ENCODE measurements at regions not wholly inside any gene's neighbourhood (a gene's known extent, or its start where the extent isn't known, plus 50 kb on each side); places are given as distances from the start of the nearest gene placed in this dataset.

DNA sequence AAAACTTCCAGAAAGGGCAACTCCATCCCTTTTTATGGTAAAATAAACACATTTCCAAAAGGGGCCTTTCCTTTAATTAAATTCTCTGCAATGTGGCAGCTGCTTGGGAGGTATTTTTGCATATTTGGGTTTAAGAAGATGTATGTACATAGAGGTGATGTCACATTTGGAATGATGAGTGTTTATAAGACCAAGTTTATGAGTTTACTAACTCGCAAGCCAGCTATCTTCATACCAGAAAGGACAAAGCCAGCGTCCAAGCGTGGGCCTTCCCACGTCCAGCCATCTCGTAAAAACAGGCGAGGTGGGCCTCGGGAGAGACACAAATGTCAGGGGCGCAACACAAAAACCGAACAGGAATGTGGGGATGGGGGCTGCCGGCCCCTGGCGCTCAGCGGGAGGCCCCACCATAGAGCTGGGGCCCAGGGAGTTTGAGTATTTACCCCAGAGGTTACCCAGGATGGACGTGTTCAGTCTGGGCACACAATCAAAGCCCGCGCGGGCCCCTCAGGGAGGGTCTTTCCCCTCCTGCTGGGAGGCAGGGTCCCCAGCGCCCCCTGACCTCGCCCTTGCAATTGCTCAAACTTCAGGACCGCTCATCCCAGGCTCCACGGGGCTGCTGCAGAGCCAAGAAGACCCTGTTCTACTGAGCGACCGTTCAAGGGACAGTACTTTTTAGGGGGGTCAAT, 137.3 kb downstream of the TWIST2 start:
- DNase-seq (ENCODE audit: low read depth): no peak

- no peak for DNase-seq (ENCODE audit: low read depth)
Observed at GRCh38 chr2:238985931-238986446, 138.1 kb downstream of the TWIST2 start.

- no peak for DNase-seq (ENCODE audit: low read depth)
Observed at GRCh38 chr2:238986491-238987351, 138.8 kb downstream of the TWIST2 start.

DNA sequence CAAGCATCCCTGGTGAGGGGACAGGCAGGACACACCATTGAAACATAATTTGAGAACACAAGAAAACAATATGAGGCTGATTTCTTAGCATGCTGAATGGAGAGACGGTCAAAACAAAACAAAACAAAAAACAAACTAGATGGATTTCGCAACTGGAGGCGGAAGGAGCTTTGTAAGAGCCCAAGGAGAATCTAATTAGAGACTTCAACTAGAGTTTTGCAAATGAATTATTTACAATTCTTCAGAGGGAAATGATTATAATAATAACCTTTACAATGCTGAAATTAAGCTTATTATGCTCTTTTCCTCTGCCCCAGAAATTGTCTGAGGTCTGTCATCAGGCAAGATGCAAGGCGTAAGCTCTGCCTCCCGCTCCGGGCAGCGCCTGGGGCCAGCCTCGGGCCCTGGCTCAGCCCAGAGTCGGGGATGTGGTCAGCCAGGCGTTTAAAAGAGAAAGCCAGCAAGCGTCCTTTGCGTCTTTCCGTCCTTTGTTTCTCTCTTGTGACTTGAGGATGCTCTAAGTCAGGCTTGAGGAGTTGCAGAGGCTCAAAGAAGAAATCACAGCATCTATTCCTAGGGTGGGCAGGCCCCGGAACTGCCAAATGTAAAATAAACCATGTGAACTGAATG, 139.6 kb downstream of the TWIST2 start:
- no peak for DNase-seq (ENCODE audit: low read depth)

DNA sequence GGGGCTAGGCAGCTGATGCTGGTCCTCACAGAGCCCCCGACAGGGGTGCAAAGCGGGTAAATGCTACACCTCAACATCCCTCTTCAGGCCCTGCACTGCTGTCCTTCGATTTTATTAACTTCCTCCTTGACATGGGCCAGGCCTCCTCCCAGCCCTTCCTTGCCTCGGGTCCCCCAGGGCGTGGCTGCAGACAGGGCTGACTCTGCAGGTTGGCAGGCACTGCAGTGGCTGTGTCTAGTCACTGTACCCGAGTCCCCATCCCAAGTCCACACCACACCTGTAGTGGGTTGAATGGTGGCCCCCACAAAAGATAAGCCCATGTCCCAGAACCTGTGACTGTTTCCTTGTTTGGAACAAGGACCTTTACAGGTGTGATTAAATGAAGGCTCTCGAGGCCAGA, 140.2 kb downstream of the TWIST2 start:
- no peak for DNase-seq (ENCODE audit: low read depth)

GRCh38 chr2:238988752-238989151, 140.9 kb downstream of the TWIST2 start:
- no peak for DNase-seq (ENCODE audit: low read depth)

DNA sequence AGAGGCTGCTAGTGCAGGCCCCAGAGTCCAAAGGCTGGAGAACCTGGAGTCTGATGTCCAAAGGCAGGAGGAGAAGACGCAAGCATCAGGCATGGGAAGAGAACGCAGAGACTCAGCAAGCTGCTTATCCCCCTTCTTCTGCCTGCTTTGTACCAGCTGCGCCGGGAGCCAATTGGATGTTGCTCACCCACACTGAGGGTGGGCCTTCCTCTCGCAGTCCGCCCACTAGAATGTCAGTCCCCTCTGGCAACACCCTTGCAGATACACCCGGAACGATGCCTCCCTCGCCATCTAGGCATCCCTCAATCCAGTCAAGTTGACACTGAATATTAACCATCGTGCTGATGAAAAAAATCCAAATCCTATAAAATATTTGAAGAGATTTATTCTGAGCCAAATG, 141.6 kb downstream of the TWIST2 start:
- DNase-seq (ENCODE audit: low read depth): no peak

DNA sequence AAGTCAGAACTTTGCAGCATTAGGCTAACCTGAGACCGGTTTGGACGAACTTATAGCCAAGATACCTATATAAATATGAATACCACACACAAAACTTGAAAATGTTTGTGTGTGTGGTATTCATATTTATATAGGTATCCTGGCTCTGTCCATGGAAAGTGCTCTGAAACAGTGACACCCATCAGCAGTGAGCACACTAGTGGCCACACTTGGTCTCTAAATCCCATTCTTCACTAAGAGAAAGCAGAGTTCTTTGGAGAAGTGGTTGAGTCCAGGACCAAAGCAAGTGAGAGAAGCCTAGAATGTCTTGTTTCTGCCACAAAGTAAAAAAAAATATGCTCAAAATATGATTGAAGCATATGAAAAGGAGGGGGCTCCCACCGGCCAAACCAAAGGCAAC, 146.5 kb downstream of the TWIST2 start:
- DNase-seq (ENCODE audit: low read depth): no peak

- no peak for DNase-seq (ENCODE audit: low read depth)
Observed at GRCh38 chr2:238994876-238995275, 147.0 kb downstream of the TWIST2 start.

DNA sequence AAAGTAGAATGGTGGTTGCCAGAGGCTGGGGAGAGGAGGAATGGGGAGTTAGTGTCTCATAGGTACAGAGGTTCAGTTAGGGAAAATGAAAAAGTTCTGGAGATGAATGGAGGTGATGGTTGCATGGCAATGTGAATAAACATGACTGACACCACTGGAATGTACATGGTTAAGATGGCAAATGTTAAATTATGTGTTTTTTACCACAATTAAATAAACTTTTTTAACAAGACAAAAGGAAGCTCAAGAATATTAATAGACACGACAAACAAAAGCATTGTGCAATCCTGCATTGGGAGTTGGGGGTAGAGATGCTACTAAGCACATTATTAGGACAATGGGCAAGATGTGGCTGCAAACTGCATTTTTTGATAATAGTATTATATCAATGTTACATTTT, 147.7 kb downstream of the TWIST2 start:
- no peak for DNase-seq (ENCODE audit: low read depth)

DNA sequence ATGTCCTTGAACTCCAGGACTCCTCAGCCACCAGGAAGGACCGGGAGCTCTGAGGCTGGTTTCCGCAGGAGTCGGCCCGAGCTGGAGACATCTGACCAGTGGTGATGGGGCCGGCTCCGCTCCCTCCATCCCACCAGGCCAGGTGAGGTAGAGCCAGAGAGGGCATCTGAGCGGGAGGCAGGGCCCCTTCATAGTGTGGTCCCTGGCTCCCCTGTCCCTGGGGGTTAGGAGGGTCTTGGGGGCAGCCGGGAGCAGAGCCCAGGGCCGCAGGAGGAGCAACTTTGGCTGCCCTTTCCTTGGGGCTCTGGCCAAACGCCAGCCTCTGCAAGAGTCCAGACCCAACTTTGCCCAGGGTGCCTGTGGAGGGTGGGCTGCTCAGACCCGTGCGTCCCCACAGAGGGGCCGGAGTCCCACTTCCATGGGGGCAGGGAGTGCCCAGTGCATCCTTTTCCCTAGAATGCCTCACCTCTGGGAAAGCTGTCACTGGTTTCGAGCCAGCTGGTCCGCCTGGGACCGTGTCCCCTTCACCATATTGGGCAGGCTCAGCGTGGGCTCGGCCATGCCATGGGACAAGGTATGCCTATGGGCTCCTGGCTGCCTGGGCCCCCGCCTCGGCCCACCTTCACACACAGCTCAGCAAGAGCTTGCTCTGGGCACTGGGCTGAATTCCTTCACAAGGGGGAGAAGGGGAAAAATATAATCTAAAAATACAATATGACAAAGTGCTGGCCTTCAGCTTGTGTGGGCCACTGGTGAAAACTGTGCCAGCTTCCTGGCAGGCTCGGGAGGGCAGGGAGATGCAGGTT, 148.6 kb downstream of the TWIST2 start:
- no peak for DNase-seq (ENCODE audit: low read depth)

DNA sequence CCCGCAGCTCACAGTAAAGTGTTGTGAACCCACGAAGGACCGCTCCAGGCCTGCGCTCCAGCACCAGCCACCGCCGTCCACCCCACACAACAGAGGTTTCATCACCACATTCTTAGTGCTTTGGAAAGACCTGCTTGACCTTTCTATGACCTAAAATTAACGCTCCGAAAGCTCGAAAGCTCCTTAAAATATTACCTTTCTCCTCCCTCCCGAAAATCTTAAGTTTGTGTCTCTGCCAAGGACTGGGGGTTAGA, 149.2 kb downstream of the TWIST2 start:
- DNase-seq (ENCODE audit: low read depth): no peak

DNA sequence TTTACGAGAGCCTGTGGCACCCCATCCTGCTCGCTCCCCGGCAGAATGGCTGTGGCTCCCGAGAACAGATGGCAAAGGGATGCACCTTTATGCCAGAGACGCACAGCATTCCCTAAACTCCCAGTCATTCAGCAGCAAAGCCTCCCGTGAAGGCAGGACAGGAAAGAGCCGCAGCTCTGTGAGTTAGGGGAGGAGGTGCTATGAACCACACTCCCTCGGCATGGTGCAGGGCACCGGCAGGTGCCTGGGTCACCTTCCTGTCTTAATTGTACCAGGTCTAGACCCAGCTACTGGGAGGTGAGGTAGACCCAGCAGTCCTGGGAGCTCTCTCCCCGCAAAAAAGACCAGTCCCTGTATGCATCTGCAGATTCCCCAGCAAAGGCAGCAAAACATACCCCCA, 149.8 kb downstream of the TWIST2 start:
- no peak for DNase-seq (ENCODE audit: low read depth)
